ENCODE measurements at regions not wholly inside any gene's neighbourhood (a gene's known extent, or its start where the extent isn't known, plus 50 kb on each side); places are given as distances from the start of the nearest gene placed in this dataset.

- H3K9me3 ChIP-seq (ENCODE audit: low read depth, low read length, poor library complexity, severe bottlenecking): no peaks in the 10 kb centered on the region
- no TSS peak for BruUV-seq (replicated peaks)
- TF ChIP-seq, protein P1, sequence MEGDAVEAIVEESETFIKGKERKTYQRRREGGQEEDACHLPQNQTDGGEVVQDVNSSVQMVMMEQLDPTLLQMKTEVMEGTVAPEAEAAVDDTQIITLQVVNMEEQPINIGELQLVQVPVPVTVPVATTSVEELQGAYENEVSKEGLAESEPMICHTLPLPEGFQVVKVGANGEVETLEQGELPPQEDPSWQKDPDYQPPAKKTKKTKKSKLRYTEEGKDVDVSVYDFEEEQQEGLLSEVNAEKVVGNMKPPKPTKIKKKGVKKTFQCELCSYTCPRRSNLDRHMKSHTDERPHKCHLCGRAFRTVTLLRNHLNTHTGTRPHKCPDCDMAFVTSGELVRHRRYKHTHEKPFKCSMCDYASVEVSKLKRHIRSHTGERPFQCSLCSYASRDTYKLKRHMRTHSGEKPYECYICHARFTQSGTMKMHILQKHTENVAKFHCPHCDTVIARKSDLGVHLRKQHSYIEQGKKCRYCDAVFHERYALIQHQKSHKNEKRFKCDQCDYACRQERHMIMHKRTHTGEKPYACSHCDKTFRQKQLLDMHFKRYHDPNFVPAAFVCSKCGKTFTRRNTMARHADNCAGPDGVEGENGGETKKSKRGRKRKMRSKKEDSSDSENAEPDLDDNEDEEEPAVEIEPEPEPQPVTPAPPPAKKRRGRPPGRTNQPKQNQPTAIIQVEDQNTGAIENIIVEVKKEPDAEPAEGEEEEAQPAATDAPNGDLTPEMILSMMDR (conservative IDR thresholded peaks at IDR 0.05; ENCODE audit: low read depth, low read length): no peak
- no peak for TF ChIP-seq EZH2 (IDR thresholded peaks at IDR 0.05; ENCODE audit: borderline replicate concordance, low read depth, low read length, poor library complexity, severe bottlenecking)
- DNase-seq (ENCODE audit: low spot score): no peak
- H3K36me3 ChIP-seq (ENCODE audit: insufficient read depth, low read length, poor library complexity, severe bottlenecking): no peaks in the 10 kb centered on the region
- no peak overlapping the region for H3K27ac ChIP-seq (ENCODE audit: low read depth, low read length, poor library complexity, severe bottlenecking)
- ChIA-PET POLR2A (ENCODE audit: low non-redundant PET) (no interaction called here), CTCF (no interaction called here)
- H3K27me3 ChIP-seq (replicated peaks; ENCODE audit: insufficient read depth, low read depth, low read length, poor library complexity): no peaks in the 10 kb centered on the region
- no peaks in the 10 kb centered on the region for H3K4me1 ChIP-seq (ENCODE audit: insufficient read depth, low read length, poor library complexity, severe bottlenecking)
- intact Hi-C loops (cut with micrococcal nuclease; ENCODE audit: unreplicated experiment): no loop called here
- H3K4me3 ChIP-seq (ENCODE audit: low read depth, low read length, poor library complexity, severe bottlenecking): no peak overlapping the region
These were observed 121.6 kb upstream of the ST8SIA2 start for GRCh38 chr15:92272106-92272505.

DNA sequence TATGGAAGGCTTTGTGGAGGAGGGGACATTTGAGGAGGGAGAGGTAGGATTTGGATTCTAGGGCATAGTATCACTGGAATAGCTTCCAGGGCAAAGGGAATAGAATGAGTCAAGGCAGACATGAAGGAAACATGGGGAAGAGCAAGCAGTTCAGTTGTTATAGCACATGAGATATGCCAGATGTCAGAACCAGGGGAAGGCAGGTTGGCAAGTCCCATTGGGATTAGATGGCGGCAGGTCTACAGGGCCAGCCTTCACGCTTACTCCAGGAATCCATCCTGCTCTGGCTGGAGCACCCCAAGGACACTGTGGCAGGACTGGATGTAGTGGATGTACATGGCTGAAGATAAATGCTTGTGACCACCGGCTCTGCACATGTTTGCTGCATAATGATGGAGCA lies 120.4 kb upstream of the ST8SIA2 start:
- CTCF ChIA-PET: no interaction called here
- no peaks in the 10 kb centered on the region for H3K27me3 ChIP-seq (replicated peaks; ENCODE audit: insufficient read depth, low read depth, low read length, poor library complexity)

GRCh38 chr15:92273723-92274122 lies 120.0 kb upstream of the ST8SIA2 start:
- intact Hi-C loops (cut with micrococcal nuclease; ENCODE audit: unreplicated experiment): no loop called here
- no peak for DNase-seq (ENCODE audit: low spot score)
- POLR2A ChIA-PET (ENCODE audit: low non-redundant PET): no interaction called here
- H3K27ac ChIP-seq (ENCODE audit: low read depth, low read length, poor library complexity, severe bottlenecking): no peak overlapping the region
- BruUV-seq (replicated peaks): no TSS peak
- H3K4me1 ChIP-seq (ENCODE audit: insufficient read depth, low read length, poor library complexity, severe bottlenecking): no peaks in the 10 kb centered on the region
- CTCF ChIA-PET: no interaction called here
- H3K36me3 ChIP-seq (ENCODE audit: insufficient read depth, low read length, poor library complexity, severe bottlenecking): no peaks in the 10 kb centered on the region
- no peak overlapping the region for H3K4me3 ChIP-seq (ENCODE audit: low read depth, low read length, poor library complexity, severe bottlenecking)
- H3K27me3 ChIP-seq (replicated peaks; ENCODE audit: insufficient read depth, low read depth, low read length, poor library complexity): no peaks in the 10 kb centered on the region
- no peak for TF ChIP-seq EZH2 (IDR thresholded peaks at IDR 0.05; ENCODE audit: borderline replicate concordance, low read depth, low read length, poor library complexity, severe bottlenecking)
- TF ChIP-seq, protein P1 (conservative IDR thresholded peaks at IDR 0.05; ENCODE audit: low read depth, low read length): no peak
- no peaks in the 10 kb centered on the region for H3K9me3 ChIP-seq (ENCODE audit: low read depth, low read length, poor library complexity, severe bottlenecking)

More for the DNA sequence above, 120.4 kb upstream of the ST8SIA2 start:
- Histone ChIP-seq H3K27ac (ENCODE audit: low read depth, low read length, poor library complexity, severe bottlenecking) (no peak overlapping the region), H3K4me1 (ENCODE audit: insufficient read depth, low read length, poor library complexity, severe bottlenecking) (no peaks in the 10 kb centered on the region), H3K9me3 (ENCODE audit: low read depth, low read length, poor library complexity, severe bottlenecking) (no peaks in the 10 kb centered on the region), H3K4me3 (ENCODE audit: low read depth, low read length, poor library complexity, severe bottlenecking) (no peak overlapping the region), H3K36me3 (ENCODE audit: insufficient read depth, low read length, poor library complexity, severe bottlenecking) (no peaks in the 10 kb centered on the region)
- no TSS peak for BruUV-seq (replicated peaks)
- no peak for TF ChIP-seq EZH2 (IDR thresholded peaks at IDR 0.05; ENCODE audit: borderline replicate concordance, low read depth, low read length, poor library complexity, severe bottlenecking)
- TF ChIP-seq, protein P1 (conservative IDR thresholded peaks at IDR 0.05; ENCODE audit: low read depth, low read length): no peak
- POLR2A ChIA-PET (ENCODE audit: low non-redundant PET): no interaction called here
- intact Hi-C loops (cut with micrococcal nuclease; ENCODE audit: unreplicated experiment): no loop called here
- DNase-seq (ENCODE audit: low spot score): no peak

All from A673 (cell line).